HEK293 (cell line): ENCODE measurements at regions not wholly inside any gene's neighbourhood (a gene's known extent, or its start where the extent isn't known, plus 50 kb on each side); places are given as distances from the start of the nearest gene placed in this dataset.

Source experiments
- TCF7L2 ChIP-seq: IDR thresholded peaks from 2 replicates; pipeline ENCODE4 v1.6.1; 2011; ENCODE audit warnings: low read depth, mild to moderate bottlenecking, inconsistent platforms, low read length, moderate library complexity, borderline replicate concordance
- ZBTB11 ChIP-seq: fragments of 450-650 bp; formaldehyde crosslinking; conservative IDR thresholded peaks from 2 replicates; pipeline ENCODE4 v1.5.1; 2016; ENCODE audit warnings: low read depth, missing biosample characterization, missing genetic modification characterization
- ZBTB17 ChIP-seq: fragments of 450-650 bp; formaldehyde crosslinking; IDR thresholded peaks from 2 replicates; pipeline ENCODE4 v1.5.1; 2016; ENCODE audit warnings: missing biosample characterization, missing genetic modification characterization
- ZBTB7A ChIP-seq: fragments of 450-650 bp; formaldehyde crosslinking; IDR thresholded peaks from 2 replicates; pipeline ENCODE4 v1.5.1; 2016; ENCODE audit warnings: low read depth, missing biosample characterization, missing genetic modification characterization
- ZNF292 ChIP-seq: fragments of 450-650 bp; formaldehyde crosslinking; IDR thresholded peaks from 2 replicates; pipeline ENCODE4 v1.5.1; 2016; ENCODE audit warnings: low read depth, missing biosample characterization, missing genetic modification characterization, borderline replicate concordance
- ZNF404 ChIP-seq: fragments of 450-650 bp; formaldehyde crosslinking; IDR thresholded peaks from 2 replicates; pipeline ENCODE4 v1.5.1; 2017; ENCODE audit warnings: missing biosample characterization, missing genetic modification characterization
- ZNF530 ChIP-seq: fragments of 450-650 bp; formaldehyde crosslinking; IDR thresholded peaks from 2 replicates; pipeline ENCODE4 v1.5.1; 2016; ENCODE audit warnings: low read depth, missing biosample characterization, missing genetic modification characterization
- ZNF571 ChIP-seq: fragments of 450-650 bp; formaldehyde crosslinking; IDR thresholded peaks from 2 replicates; pipeline ENCODE4 v1.5.0; 2017; ENCODE audit warnings: missing biosample characterization, missing genetic modification characterization
- ZNF629 ChIP-seq: fragments of 450-650 bp; formaldehyde crosslinking; IDR thresholded peaks from 2 replicates; pipeline ENCODE4 v1.5.1; 2017; ENCODE audit warnings: missing biosample characterization, missing genetic modification characterization
- ZNF707 ChIP-seq: fragments of 450-650 bp; formaldehyde crosslinking; IDR thresholded peaks from 2 replicates; pipeline ENCODE4 v1.5.1; 2016; ENCODE audit warnings: missing biosample characterization, missing genetic modification characterization
- ZNF785 ChIP-seq: fragments of 450-650 bp; formaldehyde crosslinking; IDR thresholded peaks from 2 replicates; pipeline ENCODE4 v1.5.1; 2016; ENCODE audit warnings: missing biosample characterization, missing genetic modification characterization
- ZNF837 ChIP-seq: fragments of 450-650 bp; formaldehyde crosslinking; IDR thresholded peaks from 2 replicates; pipeline ENCODE4 v1.5.1; 2016; ENCODE audit warnings: missing biosample characterization, missing genetic modification characterization
- ZSCAN18 ChIP-seq: fragments of 450-650 bp; formaldehyde crosslinking; IDR thresholded peaks from 2 replicates; pipeline ENCODE4 v1.5.1; 2016; ENCODE audit warnings: missing biosample characterization, missing genetic modification characterization
- TF ChIP-seq, protein P1 (sequence below): fragments of 450-650 bp; formaldehyde crosslinking; IDR thresholded peaks from 2 replicates; pipeline ENCODE4 v1.5.1; 2016; ENCODE audit warnings: missing biosample characterization, missing genetic modification characterization

DNA sequence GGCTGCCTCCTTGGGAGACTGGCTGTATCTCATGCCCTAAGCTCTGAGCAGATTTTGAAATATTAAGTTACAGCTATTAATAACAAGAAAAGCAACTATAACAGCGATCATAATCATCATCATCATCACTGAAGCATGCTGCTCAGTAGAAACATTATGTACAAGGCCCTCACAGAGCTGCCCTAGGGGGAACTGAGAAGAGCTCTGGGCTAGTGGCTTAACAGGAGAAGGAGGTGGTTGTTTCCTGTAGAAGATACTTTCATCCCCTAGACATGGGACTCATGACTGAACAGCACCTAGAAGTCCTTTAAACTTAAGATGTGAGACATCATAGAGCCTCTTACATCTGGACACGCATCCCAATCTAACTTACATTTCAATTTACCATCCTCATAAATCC, 332.8 kb upstream of the PLET1 start:
- no peak for TF ChIP-seq ZNF707 (tag by site-specific recombination)
- TF ChIP-seq ZNF837 (tag by site-specific recombination): no peak
- TF ChIP-seq ZNF404: no peak
- TF ChIP-seq, protein P1, sequence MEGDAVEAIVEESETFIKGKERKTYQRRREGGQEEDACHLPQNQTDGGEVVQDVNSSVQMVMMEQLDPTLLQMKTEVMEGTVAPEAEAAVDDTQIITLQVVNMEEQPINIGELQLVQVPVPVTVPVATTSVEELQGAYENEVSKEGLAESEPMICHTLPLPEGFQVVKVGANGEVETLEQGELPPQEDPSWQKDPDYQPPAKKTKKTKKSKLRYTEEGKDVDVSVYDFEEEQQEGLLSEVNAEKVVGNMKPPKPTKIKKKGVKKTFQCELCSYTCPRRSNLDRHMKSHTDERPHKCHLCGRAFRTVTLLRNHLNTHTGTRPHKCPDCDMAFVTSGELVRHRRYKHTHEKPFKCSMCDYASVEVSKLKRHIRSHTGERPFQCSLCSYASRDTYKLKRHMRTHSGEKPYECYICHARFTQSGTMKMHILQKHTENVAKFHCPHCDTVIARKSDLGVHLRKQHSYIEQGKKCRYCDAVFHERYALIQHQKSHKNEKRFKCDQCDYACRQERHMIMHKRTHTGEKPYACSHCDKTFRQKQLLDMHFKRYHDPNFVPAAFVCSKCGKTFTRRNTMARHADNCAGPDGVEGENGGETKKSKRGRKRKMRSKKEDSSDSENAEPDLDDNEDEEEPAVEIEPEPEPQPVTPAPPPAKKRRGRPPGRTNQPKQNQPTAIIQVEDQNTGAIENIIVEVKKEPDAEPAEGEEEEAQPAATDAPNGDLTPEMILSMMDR (tag by site-specific recombination): no peak
- TF ChIP-seq TCF7L2: no peak
- no peak for TF ChIP-seq ZNF571 (tag by site-specific recombination)
- no peak for TF ChIP-seq ZNF629 (tag by site-specific recombination)
- TF ChIP-seq ZBTB17 (tag by site-specific recombination): no peak
- TF ChIP-seq ZNF292 (tag by site-specific recombination): no peak
- TF ChIP-seq ZNF530: no peak
- no peak for TF ChIP-seq ZBTB7A
- no peak for TF ChIP-seq ZBTB11 (tag by site-specific recombination)
- TF ChIP-seq ZNF785 (tag by site-specific recombination): no peak
- no peak for TF ChIP-seq ZSCAN18 (tag by site-specific recombination)
